ENCODE measurements at regions not wholly inside any gene's neighbourhood (a gene's known extent, or its start where the extent isn't known, plus 50 kb on each side); places are given as distances from the start of the nearest gene placed in this dataset.

- TF ChIP-seq CTCF (IDR thresholded peaks at IDR 0.05) (no peak), ZFX (IDR thresholded peaks at IDR 0.05; ENCODE audit: borderline replicate concordance) (no peak)
Observed at GRCh38 chr1:81042225-81042624, 758.5 kb upstream of the ADGRL2 start.
